Calu3 (cell line): ENCODE measurements at regions not wholly inside any gene's neighbourhood (a gene's known extent, or its start where the extent isn't known, plus 50 kb on each side); places are given as distances from the start of the nearest gene placed in this dataset.

Experiments used
- BruUV-seq: library from RNA; stranded (reverse); fragments of 400-500 nt; replicated peaks from 2 replicates; lab custom pipeline; 2021; lab: Mats Ljungman, UMichigan
- CTCF ChIA-PET: fragments of 300-600 bp; sonication (Branson Sonifier 250); formaldehyde crosslinking; loops from one replicate; lab custom pipeline; 2022; ENCODE audit warnings: antibody characterized with exemption; lab: Charles Lee
- DNase-seq: peaks from one replicate; pipeline ENCODE4 v3.0.0; 2022
- H3K27ac Mint-ChIP-seq: one replicate; pipeline ENCODE4 v1.8.0; 2022; ENCODE audit warnings: mixed read lengths; ENCODE audit not compliant: unreplicated experiment
- H3K27me3 Mint-ChIP-seq: one replicate; pipeline ENCODE4 v1.8.0; 2022; ENCODE audit warnings: mixed read lengths; ENCODE audit not compliant: unreplicated experiment
- H3K36me3 Mint-ChIP-seq: one replicate; pipeline ENCODE4 v1.8.0; 2022; ENCODE audit warnings: mild to moderate bottlenecking, moderate library complexity, mixed read lengths; ENCODE audit not compliant: insufficient read depth, unreplicated experiment
- H3K4me1 Mint-ChIP-seq: one replicate; pipeline ENCODE4 v1.8.0; 2022; ENCODE audit warnings: mild to moderate bottlenecking, low read depth, mixed read lengths; ENCODE audit not compliant: unreplicated experiment
- H3K4me3 Mint-ChIP-seq: one replicate; pipeline ENCODE4 v1.8.0; 2022; ENCODE audit warnings: mild to moderate bottlenecking, low read depth, moderate library complexity, mixed read lengths; ENCODE audit not compliant: unreplicated experiment
- H3K9me3 Mint-ChIP-seq: one replicate; pipeline ENCODE4 v1.8.0; 2022; ENCODE audit warnings: low read depth, mixed read lengths; ENCODE audit not compliant: unreplicated experiment
- CTCF ChIP-seq: fragments of 200-600 bp; IDR thresholded peaks from one replicate; pipeline ENCODE4 v1.8.0; 2022; ENCODE audit warnings: antibody characterized with exemption; ENCODE audit not compliant: unreplicated experiment
- intact Hi-C: fragments of 100-400 bp; cut with micrococcal nuclease; formaldehyde crosslinking; loops from one replicate; pipeline ENCODE4 v1.10.0; 2022; ENCODE audit not compliant: unreplicated experiment

DNA sequence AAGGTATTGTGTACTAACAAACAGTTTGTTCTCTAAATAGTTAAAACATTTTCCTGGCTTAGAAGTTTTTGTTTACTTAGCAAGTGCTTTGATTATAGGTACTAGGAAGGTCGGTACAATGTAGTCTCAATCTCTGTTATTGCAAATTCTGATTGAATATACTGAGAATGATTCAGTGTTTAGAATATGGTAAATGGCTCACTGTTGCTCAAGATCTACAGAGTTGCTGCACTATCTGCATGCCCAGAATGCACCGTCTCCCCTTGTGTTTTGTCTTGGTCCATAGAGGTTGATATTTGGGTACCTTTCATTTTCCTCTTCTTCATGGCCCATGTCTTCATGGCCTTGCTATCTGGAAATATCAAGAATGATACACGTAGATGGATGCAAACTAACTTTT lies 99.6 kb downstream of the KLF6 start:
- BruUV-seq = no TSS peak
- intact Hi-C loops = loop anchor here (10.0 kb wide), 1 partner anchor 69 kb away; no protein-coding TSS in a partner anchor
- Mint-ChIP-seq H3K27me3 (no peaks in the 10 kb centered on the region), H3K4me3 (no peak overlapping the region), H3K4me1 (peaks cover 18% of the 10 kb centered on the region), H3K9me3 (peaks cover 2% of the 10 kb centered on the region), H3K27ac (no peak overlapping the region), H3K36me3 (no peaks in the 10 kb centered on the region)
- TF ChIP-seq CTCF = no peak
- no peak for DNase-seq
- CTCF ChIA-PET = no interaction called here

DNA sequence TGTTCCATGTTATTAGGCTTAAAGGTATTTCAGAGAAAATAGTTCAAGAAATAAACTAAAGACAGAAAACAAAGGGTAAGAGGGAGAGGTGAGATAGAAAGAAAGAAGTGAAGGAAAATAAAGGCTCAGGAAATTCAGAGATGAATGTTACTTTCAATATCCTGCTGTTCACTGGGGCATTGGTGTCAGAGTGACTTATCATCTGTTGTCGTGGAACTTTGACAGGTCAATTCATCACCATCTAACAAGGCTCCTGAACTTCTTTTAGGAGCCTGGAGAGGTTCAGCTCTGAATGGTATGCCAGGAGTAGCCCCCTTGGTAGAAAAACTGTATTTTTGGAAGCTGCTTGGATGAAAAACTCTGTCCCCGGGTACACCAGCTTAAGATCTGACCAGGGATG lies 100.1 kb downstream of the KLF6 start:
- DNase-seq = no peak
- no peaks in the 10 kb centered on the region for H3K36me3 Mint-ChIP-seq
- intact Hi-C loops = loop anchor here (10.0 kb wide), 1 partner anchor 70 kb away; no protein-coding TSS in a partner anchor
- BruUV-seq = no TSS peak
- no peak for TF ChIP-seq CTCF
- no peaks in the 10 kb centered on the region for H3K27me3 Mint-ChIP-seq
- H3K4me3 Mint-ChIP-seq = no peak overlapping the region
- peaks cover 15% of the 10 kb centered on the region for H3K4me1 Mint-ChIP-seq
- CTCF ChIA-PET = no interaction called here
- peaks cover 2% of the 10 kb centered on the region for H3K9me3 Mint-ChIP-seq
- H3K27ac Mint-ChIP-seq = no peak overlapping the region

DNA sequence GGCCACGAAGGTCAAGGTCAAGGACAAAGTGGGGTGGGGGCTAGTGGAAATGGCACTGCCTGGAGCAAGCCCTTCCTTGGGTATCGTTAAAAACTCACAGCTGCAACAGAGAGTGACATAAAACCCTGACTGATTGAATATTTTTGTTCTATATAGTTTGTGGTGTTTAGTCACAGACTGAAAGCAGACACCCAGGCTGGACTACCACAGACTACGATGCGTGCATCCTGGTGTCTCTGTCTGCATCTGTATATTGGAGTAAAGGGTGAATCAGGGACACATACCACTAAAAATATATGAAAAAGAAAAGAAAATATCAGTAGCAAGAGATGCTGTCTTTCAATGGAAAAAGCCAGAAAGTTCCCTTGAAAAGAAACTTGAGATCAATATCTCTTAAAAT lies 101.4 kb downstream of the KLF6 start:
- CTCF ChIA-PET = no interaction called here
- no TSS peak for BruUV-seq
- intact Hi-C loops = loop anchor here (10.0 kb wide), 1 partner anchor 71 kb away; no protein-coding TSS in a partner anchor
- Mint-ChIP-seq H3K36me3 (no peaks in the 10 kb centered on the region), H3K9me3 (no peaks in the 10 kb centered on the region), H3K4me1 (peaks cover 10% of the 10 kb centered on the region), H3K27me3 (no peaks in the 10 kb centered on the region), H3K4me3 (no peak overlapping the region), H3K27ac (no peak overlapping the region)
- TF ChIP-seq CTCF = no peak
- no peak for DNase-seq

GRCh38 chr10:3682745-3683144 lies 102.3 kb downstream of the KLF6 start:
- no peak for DNase-seq
- no peaks in the 10 kb centered on the region for H3K36me3 Mint-ChIP-seq
- H3K27me3 Mint-ChIP-seq = no peaks in the 10 kb centered on the region
- CTCF ChIA-PET = no interaction called here
- no peaks in the 10 kb centered on the region for H3K9me3 Mint-ChIP-seq
- peaks cover 10% of the 10 kb centered on the region for H3K4me1 Mint-ChIP-seq
- no TSS peak for BruUV-seq
- no peak overlapping the region for H3K27ac Mint-ChIP-seq
- intact Hi-C loops = loop anchor here (10.0 kb wide), 1 partner anchor 72 kb away; no protein-coding TSS in a partner anchor
- no peak overlapping the region for H3K4me3 Mint-ChIP-seq
- no peak for TF ChIP-seq CTCF
